Fibroblast of gingiva (primary cell): ENCODE measurements at regions not wholly inside any gene's neighbourhood (a gene's known extent, or its start where the extent isn't known, plus 50 kb on each side); places are given as distances from the start of the nearest gene placed in this dataset.

ENCODE experiments used
- DNase-seq: peaks from one replicate; pipeline ENCODE4 v3.0.0-alpha.2; 2011; ENCODE audit warnings: low read depth

DNA sequence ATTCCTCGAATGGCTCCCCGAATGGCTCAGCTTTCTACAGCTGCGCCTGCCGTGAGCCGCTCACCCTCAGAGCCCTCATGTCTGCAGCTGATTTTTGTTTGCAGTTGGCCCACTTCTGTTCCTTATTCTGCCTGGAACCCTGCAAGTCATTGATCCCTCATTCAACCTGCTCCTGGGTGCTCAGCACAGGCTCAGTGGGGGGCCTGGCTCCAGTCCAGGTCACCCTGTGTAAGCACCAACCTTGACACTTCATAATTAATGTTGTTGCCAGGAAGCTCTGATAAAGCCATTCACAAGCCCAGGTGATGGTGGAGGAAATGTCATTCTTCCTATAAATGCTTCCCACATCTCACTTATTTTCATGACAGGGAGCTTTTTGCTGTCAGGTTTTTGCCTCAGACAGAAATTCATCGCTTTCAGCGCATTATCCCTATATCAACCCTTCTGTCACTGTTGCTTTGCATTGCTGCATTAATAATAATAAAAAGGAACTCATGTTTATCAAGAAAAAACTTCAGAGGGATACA lies 85.7 kb downstream of the F11 start:
- no peak for DNase-seq

DNA sequence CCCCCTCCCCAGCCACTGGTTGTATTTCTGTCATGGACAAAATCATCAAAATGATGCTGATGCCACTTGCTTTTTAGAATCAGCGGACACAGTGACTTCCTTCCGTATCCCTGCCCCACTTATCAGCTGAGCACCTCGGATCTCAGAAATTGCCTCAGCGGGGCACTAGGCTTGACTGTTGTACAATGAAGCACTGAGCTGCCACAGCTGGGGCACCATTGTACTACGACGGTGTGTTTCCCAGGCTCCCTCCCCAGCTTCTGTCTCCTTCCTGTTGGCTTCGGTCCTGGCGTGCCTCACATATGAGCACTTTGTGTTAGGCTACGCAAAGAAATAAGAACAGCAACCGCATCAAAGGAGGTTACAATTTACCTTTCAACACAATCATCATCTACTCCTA lies 82.4 kb downstream of the F11 start:
- DNase-seq: no peak

DNA sequence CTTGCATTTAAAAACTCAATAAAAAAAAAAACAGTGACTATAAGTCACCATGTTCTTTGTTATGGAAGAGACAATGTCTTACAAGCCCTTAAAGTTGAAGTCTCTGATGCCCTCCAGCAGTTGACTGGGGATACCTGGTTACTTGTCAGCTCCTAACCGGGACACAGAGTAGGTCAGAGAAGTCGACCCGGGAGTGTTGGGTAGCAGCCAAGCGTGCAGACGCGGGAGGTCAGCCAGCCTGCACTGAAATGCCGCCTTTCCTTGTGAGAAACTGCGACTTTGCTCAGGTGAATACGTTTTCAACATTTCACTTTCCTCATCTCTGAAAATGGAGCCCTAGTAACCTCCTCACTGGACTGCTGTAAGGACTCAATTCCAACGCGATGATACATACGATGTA lies 81.8 kb downstream of the F11 start:
- no peak for DNase-seq

DNA sequence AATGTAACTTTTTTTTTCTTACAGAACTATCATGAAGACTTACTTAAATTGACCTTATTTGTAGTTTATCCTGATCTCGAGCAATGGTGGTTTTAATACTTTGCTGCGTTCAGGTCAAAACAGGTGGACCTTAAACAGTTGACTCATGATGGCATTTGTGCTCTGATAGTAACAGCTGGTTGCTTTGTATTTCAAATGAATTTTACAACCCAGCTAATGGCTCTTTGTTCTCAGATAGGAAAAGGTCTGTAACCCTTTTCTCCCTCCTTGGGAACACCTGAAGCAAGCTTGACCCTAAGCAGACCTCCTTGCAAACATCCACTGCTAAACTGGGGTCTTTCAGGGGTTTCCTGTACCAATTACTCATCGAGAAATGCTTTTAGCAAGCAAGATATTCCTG lies 79.2 kb downstream of the F11 start:
- no peak for DNase-seq

DNA sequence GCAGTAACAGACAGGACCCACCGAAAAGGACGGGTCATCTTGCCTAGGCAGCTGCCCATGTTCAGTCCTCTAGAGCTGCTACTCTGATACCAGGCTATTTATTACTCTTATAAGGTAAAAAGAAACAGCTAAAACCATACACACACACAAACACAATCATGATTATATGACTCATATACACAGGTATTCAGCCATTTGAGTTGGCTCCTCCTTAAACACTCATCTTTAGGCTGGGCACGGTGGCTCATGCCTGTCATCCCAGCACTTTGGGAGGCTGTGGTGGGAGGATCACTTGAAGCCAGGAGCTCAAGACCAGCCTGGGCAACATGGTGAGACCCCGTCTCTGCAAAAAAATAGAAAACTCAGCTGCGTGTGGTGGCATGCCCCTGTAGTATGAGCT lies 76.6 kb downstream of the F11 start:
- no peak for DNase-seq

DNA sequence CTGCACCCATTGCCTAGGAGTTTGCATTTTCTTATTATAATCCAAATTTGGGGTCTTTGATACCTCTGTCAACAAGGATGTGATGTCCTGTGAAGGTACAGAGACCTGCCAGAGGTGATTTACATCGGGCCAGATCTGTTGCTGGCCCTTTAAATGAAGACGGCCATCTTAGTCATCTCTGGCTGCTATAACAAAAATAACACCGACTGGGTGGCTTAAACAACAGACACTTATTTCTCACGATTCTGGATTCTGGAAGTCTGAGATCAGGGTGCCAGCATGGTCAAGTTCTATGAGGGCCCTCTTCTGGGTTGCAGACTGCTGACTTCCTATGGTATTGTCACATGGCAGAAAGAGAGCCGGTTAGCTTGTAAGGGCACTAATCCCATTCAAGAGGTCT lies 75.7 kb downstream of the F11 start:
- DNase-seq: no peak
